Stimulated activated CD8-positive, alpha-beta memory T cell treated with anti-CD3 and anti-CD28 coated beads, Interleukin-4, amount 100 ng/mL, for 48 hours (primary cell): ENCODE measurements at regions not wholly inside any gene's neighbourhood (a gene's known extent, or its start where the extent isn't known, plus 50 kb on each side); places are given as distances from the start of the nearest gene placed in this dataset.

Experiments
- DNase-seq: peaks from one replicate; pipeline ENCODE4 v3.0.0-alpha.2; 2020

GRCh38 chr5:171661143-171661542 is 124.5 kb upstream of the SMIM23 start:
- no peak for DNase-seq

- no peak for DNase-seq
Observed at GRCh38 chr5:171663311-171664085, 122.1 kb upstream of the SMIM23 start.

GRCh38 chr5:171664489-171664888 is 121.1 kb upstream of the SMIM23 start:
- DNase-seq = no peak

GRCh38 chr5:171666815-171667214 is 118.8 kb upstream of the SMIM23 start:
- DNase-seq = no peak

GRCh38 chr5:171667341-171668096 is 118.1 kb upstream of the SMIM23 start:
- DNase-seq = no peak

GRCh38 chr5:171668097-171668412 is 117.6 kb upstream of the SMIM23 start:
- no peak for DNase-seq

- DNase-seq = no peak
Observed at GRCh38 chr5:171669571-171669970, 116.0 kb upstream of the SMIM23 start.

GRCh38 chr5:171672556-171672955 is 113.1 kb upstream of the SMIM23 start:
- DNase-seq = no peak

- DNase-seq = no peak
Observed at GRCh38 chr5:171673328-171673727, 112.3 kb upstream of the SMIM23 start.

GRCh38 chr5:171673840-171674239 is 111.8 kb upstream of the SMIM23 start:
- no peak for DNase-seq

- DNase-seq = no peak
Observed at GRCh38 chr5:171675511-171675910, 110.1 kb upstream of the SMIM23 start.

- no peak for DNase-seq
Observed at GRCh38 chr5:171676286-171676944, 109.2 kb upstream of the SMIM23 start.

GRCh38 chr5:171678646-171679045 is 107.0 kb upstream of the SMIM23 start:
- no peak for DNase-seq

- DNase-seq = no peak
Observed at GRCh38 chr5:171680485-171680884, 105.1 kb upstream of the SMIM23 start.

- DNase-seq = no peak
Observed at GRCh38 chr5:171681061-171681460, 104.6 kb upstream of the SMIM23 start.

GRCh38 chr5:171681677-171682076 is 103.9 kb upstream of the SMIM23 start:
- DNase-seq = no peak

GRCh38 chr5:171682801-171683200 is 102.8 kb upstream of the SMIM23 start:
- no peak for DNase-seq

GRCh38 chr5:171684169-171684568 is 101.4 kb upstream of the SMIM23 start:
- no peak for DNase-seq

GRCh38 chr5:171688696-171689495 is 96.7 kb upstream of the SMIM23 start:
- no peak for DNase-seq

- DNase-seq = no peak
Observed at GRCh38 chr5:171689853-171690417, 95.7 kb upstream of the SMIM23 start.

GRCh38 chr5:171692107-171692506 is 93.5 kb upstream of the SMIM23 start:
- DNase-seq = no peak

GRCh38 chr5:171692936-171693335 is 92.7 kb upstream of the SMIM23 start:
- DNase-seq = no peak

- DNase-seq = no peak
Observed at GRCh38 chr5:171693412-171693811, 92.2 kb upstream of the SMIM23 start.
